ENCODE measurements at regions not wholly inside any gene's neighbourhood (a gene's known extent, or its start where the extent isn't known, plus 50 kb on each side); places are given as distances from the start of the nearest gene placed in this dataset.

DNA sequence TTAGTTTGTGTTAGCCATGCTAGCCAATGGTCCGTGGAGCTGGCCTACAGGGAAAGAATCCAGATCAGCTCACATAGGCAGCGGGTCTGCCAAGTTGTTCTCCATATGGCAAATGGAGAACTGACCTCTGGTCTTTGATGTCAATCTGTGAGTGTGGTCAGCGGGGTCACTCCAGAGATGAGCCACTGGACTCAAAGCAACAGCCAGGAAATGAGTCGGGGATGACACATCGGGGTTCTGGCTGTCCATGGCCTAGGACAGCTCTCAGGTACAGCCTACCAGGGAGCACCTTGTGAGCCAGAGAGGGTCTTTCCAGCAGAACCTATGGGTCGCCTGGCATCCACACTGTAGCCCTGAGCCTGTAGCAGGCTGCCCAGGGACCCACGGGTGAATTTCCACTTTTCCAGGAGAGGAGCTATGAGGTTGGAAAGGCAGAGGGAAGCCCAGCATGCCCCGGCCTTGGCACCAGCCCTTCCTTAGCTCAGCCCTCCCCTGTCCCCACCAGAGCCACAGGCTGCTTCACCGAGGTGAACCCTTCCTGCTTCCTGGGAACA lies 203.0 kb upstream of the TNRC6C start (continued):
- no peak for TF ChIP-seq TBP (CRISPR knock-in tag; IDR thresholded peaks at IDR 0.05)
- TF ChIP-seq REL (CRISPR knock-in tag; conservative IDR thresholded peaks at IDR 0.05) = no peak
- no peak for TF ChIP-seq NR2F2 (IDR thresholded peaks at IDR 0.05; ENCODE audit: borderline replicate concordance, low read depth)

DNA sequence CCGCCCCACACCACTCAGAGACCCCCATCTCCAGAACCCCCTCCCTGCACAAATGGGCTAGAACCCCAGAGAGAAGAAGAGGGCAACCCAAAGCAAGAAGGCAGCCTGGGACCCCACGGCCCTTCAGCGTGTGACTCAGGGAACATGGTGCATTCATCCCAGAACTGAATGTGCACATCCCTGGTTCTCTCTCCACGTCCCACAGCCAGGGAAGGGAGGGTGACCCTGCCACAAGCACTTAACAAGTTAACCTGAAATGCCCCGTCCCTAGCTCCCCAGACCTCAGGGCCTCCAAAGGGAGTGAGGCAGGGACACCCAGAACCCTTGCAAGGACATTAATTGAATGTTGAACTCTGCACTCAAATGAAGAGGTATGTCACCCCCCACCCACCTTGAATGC lies 202.5 kb upstream of the TNRC6C start:
- H3K4me3 ChIP-seq (replicated peaks in 1 of 3; ENCODE audit: insufficient read depth in 1 of 3, low read depth in 2 of 3, low read length in 3 of 3) = no peak overlapping the region
- H3K27ac ChIP-seq (ENCODE audit: extremely low read length, insufficient read depth, low read length) = no peak overlapping the region
- peaks cover 16 to 65% of the 10 kb centered on the region in 2 experiments; a peak in 4 of 5 replicates for H3K27me3 ChIP-seq (ENCODE audit: control insufficient read depth in 1 of 2, insufficient read depth in 2 of 2, low read length in 2 of 2)
- no peaks in the 10 kb centered on the region for H4K20me1 ChIP-seq (ENCODE audit: insufficient read depth, low read length)
- FAIRE-seq (no peak), DNase-seq (ENCODE audit: low spot score) (no peak), ATAC-seq (no peak)
- no peak overlapping the region for H3K4me2 ChIP-seq (ENCODE audit: low read depth, low read length)
- in situ Hi-C loops (cut with HindIII; ENCODE audit: extremely low pct_ligation_motif_present, low pct_unique_long_range_greater_than_20kb) (no loop called here), intact Hi-C loops (cut with micrococcal nuclease; ENCODE audit: unreplicated experiment) (no loop called here)
- H2AFZ ChIP-seq (ENCODE audit: low read length) = no peak overlapping the region
- ChIA-PET CTCF (ENCODE audit: low intra/inter-chr PET ratio, low total read pairs) (no interaction called here), POLR2A (no interaction called here)
- no peaks in the 10 kb centered on the region for H3K36me3 ChIP-seq (replicated peaks in 1 of 2; ENCODE audit: control insufficient read depth in 1 of 2, insufficient read depth in 2 of 2, low read length in 2 of 2)
- BruUV-seq (replicated peaks) = no TSS peak
- H3K4me1 ChIP-seq (ENCODE audit: insufficient read depth, low read length) = no peaks in the 10 kb centered on the region
- TF ChIP-seq BRCA1 (CRISPR knock-in tag; IDR thresholded peaks at IDR 0.05) = no peak
- TF ChIP-seq, protein P1, sequence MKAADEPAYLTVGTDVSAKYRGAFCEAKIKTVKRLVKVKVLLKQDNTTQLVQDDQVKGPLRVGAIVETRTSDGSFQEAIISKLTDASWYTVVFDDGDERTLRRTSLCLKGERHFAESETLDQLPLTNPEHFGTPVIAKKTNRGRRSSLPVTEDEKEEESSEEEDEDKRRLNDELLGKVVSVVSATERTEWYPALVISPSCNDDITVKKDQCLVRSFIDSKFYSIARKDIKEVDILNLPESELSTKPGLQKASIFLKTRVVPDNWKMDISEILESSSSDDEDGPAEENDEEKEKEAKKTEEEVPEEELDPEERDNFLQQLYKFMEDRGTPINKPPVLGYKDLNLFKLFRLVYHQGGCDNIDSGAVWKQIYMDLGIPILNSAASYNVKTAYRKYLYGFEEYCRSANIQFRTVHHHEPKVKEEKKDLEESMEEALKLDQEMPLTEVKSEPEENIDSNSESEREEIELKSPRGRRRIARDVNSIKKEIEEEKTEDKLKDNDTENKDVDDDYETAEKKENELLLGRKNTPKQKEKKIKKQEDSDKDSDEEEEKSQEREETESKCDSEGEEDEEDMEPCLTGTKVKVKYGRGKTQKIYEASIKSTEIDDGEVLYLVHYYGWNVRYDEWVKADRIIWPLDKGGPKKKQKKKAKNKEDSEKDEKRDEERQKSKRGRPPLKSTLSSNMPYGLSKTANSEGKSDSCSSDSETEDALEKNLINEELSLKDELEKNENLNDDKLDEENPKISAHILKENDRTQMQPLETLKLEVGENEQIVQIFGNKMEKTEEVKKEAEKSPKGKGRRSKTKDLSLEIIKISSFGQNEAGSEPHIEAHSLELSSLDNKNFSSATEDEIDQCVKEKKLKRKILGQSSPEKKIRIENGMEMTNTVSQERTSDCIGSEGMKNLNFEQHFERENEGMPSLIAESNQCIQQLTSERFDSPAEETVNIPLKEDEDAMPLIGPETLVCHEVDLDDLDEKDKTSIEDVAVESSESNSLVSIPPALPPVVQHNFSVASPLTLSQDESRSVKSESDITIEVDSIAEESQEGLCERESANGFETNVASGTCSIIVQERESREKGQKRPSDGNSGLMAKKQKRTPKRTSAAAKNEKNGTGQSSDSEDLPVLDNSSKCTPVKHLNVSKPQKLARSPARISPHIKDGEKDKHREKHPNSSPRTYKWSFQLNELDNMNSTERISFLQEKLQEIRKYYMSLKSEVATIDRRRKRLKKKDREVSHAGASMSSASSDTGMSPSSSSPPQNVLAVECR (CRISPR knock-in tag; IDR thresholded peaks at IDR 0.05; ENCODE audit: borderline replicate concordance) = no peak
- TF ChIP-seq FOXA1 (IDR thresholded peaks at IDR 0.05) = no peak
- TF ChIP-seq FOXA1 (CRISPR knock-in tag; IDR thresholded peaks at IDR 0.05) = no peak
- TF ChIP-seq PPARG (CRISPR knock-in tag; conservative IDR thresholded peaks at IDR 0.05) = no peak
- TF ChIP-seq ZFP41 (CRISPR knock-in tag; IDR thresholded peaks at IDR 0.05; ENCODE audit: borderline replicate concordance) = no peak
- TF ChIP-seq ZSCAN12 (CRISPR knock-in tag; IDR thresholded peaks at IDR 0.05) = no peak
- no peak for TF ChIP-seq ZNF660 (CRISPR knock-in tag; IDR thresholded peaks at IDR 0.05; ENCODE audit: borderline replicate concordance, low read depth)
- no peak for TF ChIP-seq ZFY (CRISPR knock-in tag; IDR thresholded peaks at IDR 0.05)
- peaks cover 8% of the 10 kb centered on the region; the same call in 1 of the 2 replicates for H3K9me3 ChIP-seq (ENCODE audit: low read length)
- H3K9ac ChIP-seq (ENCODE audit: insufficient read depth, low read depth, low read length) = no peak overlapping the region
- WGBS (ENCODE audit: low lambda C conversion rate) = 21% methylated on average over 4 of the region's 5 CpGs
- H3K79me2 ChIP-seq (ENCODE audit: insufficient read depth, low read length) = no peaks in the 10 kb centered on the region

Data from HepG2 (cell line).